Fibroblast of lung (primary cell): ENCODE measurements at regions not wholly inside any gene's neighbourhood (a gene's known extent, or its start where the extent isn't known, plus 50 kb on each side); places are given as distances from the start of the nearest gene placed in this dataset.

ENCODE experiments used
- CTCF ChIP-seq, 2 donors: IDR thresholded peaks in 1 of 2; conservative IDR thresholded peaks in 1 of 2; 1 replicate in 1 of 2; 2 replicates in 1 of 2; pipeline ENCODE4 v1.5.1; 2011 to 2012; ENCODE audit warnings: low read length in 2 of 2, control low read depth in 1 of 2, inconsistent platforms in 1 of 2, low read depth in 1 of 2, mild to moderate bottlenecking in 1 of 2
- EZH2 ChIP-seq: IDR thresholded peaks from 2 replicates; pipeline ENCODE4 v1.5.1; 2012; ENCODE audit warnings: low read length, control low read depth, mild to moderate bottlenecking; ENCODE audit errors: missing control alignments

GRCh38 chr5:65094279-65094678, 325.5 kb downstream of the CWC27 start:
- TF ChIP-seq CTCF (conservative IDR thresholded peaks at IDR 0.05 in 1 of 2, IDR thresholded peaks at IDR 0.05 in 1 of 2; ENCODE audit: low read depth in 1 of 2, low read length in 2 of 2) (no peak), EZH2 (no peak)
